ENCODE measurements at regions not wholly inside any gene's neighbourhood (a gene's known extent, or its start where the extent isn't known, plus 50 kb on each side); places are given as distances from the start of the nearest gene placed in this dataset.

DNA sequence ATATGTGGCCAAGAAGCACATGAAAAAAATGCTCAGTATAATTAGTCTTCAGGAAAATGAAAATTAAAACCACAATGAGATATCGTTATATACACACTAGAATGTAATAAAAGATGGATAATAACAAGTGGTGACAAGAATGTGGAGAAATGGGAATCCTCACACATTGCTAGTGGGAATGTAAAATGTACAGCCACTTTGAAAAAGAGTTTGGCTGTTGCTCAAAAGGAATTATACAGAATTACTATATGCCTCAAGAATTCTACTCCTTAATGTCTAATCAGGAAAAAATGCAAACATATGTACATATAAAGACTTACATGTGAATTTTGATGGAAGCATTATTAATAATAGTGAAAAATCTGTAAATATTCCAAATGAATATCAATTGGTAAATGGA, 102.2 kb downstream of the SPCS3 start:
- Histone ChIP-seq H3K4me3 (no peak overlapping the region), H3K4me1 (no peaks in the 10 kb centered on the region), H3K9me3 (no peaks in the 10 kb centered on the region), H3K27me3 (no peaks in the 10 kb centered on the region), H3K36me3 (no peaks in the 10 kb centered on the region), H3K27ac (no peak overlapping the region)
- 82 to 86% methylated on average over 1 of the region's 1 CpG for WGBS, 2 donors
- TF ChIP-seq EP300 (IDR thresholded peaks at IDR 0.05) (no peak), POLR2AphosphoS5 (IDR thresholded peaks at IDR 0.05) (no peak), CTCF (IDR thresholded peaks at IDR 0.05) (no peak), POLR2A (IDR thresholded peaks at IDR 0.05) (no peak)
- no peak for ATAC-seq (ENCODE audit: low FRiP score in 2 of 2)
- DNase-seq: no peak

GRCh38 chr4:176422511-176422910, 102.7 kb downstream of the SPCS3 start:
- Histone ChIP-seq H3K9me3 (no peaks in the 10 kb centered on the region), H3K27me3 (no peaks in the 10 kb centered on the region), H3K4me1 (no peaks in the 10 kb centered on the region), H3K36me3 (no peaks in the 10 kb centered on the region), H3K27ac (no peak overlapping the region), H3K4me3 (no peak overlapping the region)
- ATAC-seq (ENCODE audit: low FRiP score in 2 of 2) (no peak), DNase-seq (no peak)
- 68 to 94% methylated on average over 4 of the region's 4 CpGs for WGBS, 2 donors
- TF ChIP-seq CTCF (IDR thresholded peaks at IDR 0.05) (no peak), EP300 (IDR thresholded peaks at IDR 0.05) (no peak), POLR2AphosphoS5 (IDR thresholded peaks at IDR 0.05) (no peak)

- WGBS, 2 donors: 52 to 65% methylated on average over 2 of the region's 2 CpGs
- Histone ChIP-seq H3K36me3 (no peaks in the 10 kb centered on the region), H3K4me1 (no peaks in the 10 kb centered on the region), H3K9me3 (no peaks in the 10 kb centered on the region), H3K27me3 (no peaks in the 10 kb centered on the region), H3K27ac (no peak overlapping the region), H3K4me3 (no peak overlapping the region)
- DNase-seq (no peak), ATAC-seq (ENCODE audit: low FRiP score in 2 of 2) (no peak)
- TF ChIP-seq EP300 (IDR thresholded peaks at IDR 0.05) (no peak), POLR2A (IDR thresholded peaks at IDR 0.05) (no peak), POLR2AphosphoS5 (IDR thresholded peaks at IDR 0.05) (no peak), CTCF (IDR thresholded peaks at IDR 0.05) (no peak)
Measured at GRCh38 chr4:176425035-176425434, 105.3 kb downstream of the SPCS3 start.

DNA sequence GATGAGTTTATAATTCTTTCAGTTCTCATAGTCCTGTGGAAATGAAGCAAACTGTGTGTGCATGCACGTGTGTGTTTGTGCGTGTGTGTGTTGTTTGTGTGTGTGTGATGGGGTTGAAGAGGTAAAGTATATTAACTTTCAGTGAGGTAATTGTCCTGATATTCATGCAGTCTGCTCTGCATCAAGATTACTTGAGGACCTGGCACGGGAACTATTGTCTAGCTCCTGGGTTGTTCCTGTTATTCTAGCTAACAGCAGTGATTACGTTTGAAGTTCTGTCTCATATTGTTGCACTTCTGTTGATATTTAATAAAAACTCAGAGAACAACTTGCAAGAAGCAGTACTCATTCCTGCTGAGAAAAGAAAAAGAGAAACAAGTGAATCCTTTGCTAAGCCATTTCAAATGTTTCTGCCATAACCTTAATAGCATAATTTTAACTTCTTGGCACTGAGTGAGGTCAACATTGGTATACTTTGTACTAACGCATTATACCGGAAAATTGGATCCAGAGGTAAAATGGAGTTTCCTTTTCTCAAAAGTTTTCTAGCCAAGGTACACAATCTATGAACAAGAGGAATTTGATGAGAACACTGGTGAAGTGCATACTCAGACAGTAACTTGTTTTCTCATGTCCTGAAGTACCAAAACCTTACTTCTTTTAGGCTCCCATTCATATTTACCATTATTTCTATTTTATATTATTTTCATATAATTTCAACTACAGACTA, 113.2 kb downstream of the SPCS3 start:
- DNase-seq (no peak), ATAC-seq (ENCODE audit: low FRiP score in 2 of 2) (no peak)
- Histone ChIP-seq H3K4me1 (no peaks in the 10 kb centered on the region), H3K9me3 (no peaks in the 10 kb centered on the region), H3K27ac (no peak overlapping the region), H3K27me3 (no peaks in the 10 kb centered on the region), H3K4me3 (no peak overlapping the region), H3K36me3 (no peaks in the 10 kb centered on the region)
- WGBS, 2 donors: 56 to 59% methylated on average over 6 of the region's 6 CpGs
- TF ChIP-seq CTCF (IDR thresholded peaks at IDR 0.05) (no peak), EP300 (IDR thresholded peaks at IDR 0.05) (no peak), POLR2AphosphoS5 (IDR thresholded peaks at IDR 0.05) (no peak), POLR2A (IDR thresholded peaks at IDR 0.05) (no peak)

GRCh38 chr4:176433983-176434382, 114.2 kb downstream of the SPCS3 start:
- TF ChIP-seq POLR2AphosphoS5 (IDR thresholded peaks at IDR 0.05): no peak
- TF ChIP-seq CTCF (IDR thresholded peaks at IDR 0.05): no peak
- no peak for TF ChIP-seq EP300 (IDR thresholded peaks at IDR 0.05)
- no peak for TF ChIP-seq POLR2A (IDR thresholded peaks at IDR 0.05)

More at GRCh38 chr4:176433983-176434382, 114.2 kb downstream of the SPCS3 start:
- H3K4me3 ChIP-seq: no peak overlapping the region
- ATAC-seq (ENCODE audit: low FRiP score in 2 of 2) (no peak), DNase-seq (no peak)
- H3K9me3 ChIP-seq: no peaks in the 10 kb centered on the region
- H3K27ac ChIP-seq: no peak overlapping the region
- no peaks in the 10 kb centered on the region for H3K36me3 ChIP-seq
- H3K4me1 ChIP-seq: no peaks in the 10 kb centered on the region
- H3K27me3 ChIP-seq: no peaks in the 10 kb centered on the region
- 82 to 86% methylated on average over 3 of the region's 3 CpGs for WGBS, 2 donors
